WERI-Rb-1 (cell line): ENCODE measurements at regions not wholly inside any gene's neighbourhood (a gene's known extent, or its start where the extent isn't known, plus 50 kb on each side); places are given as distances from the start of the nearest gene placed in this dataset.

Source experiments
- DNase-seq: peaks from one replicate; pipeline ENCODE4 v3.0.0-alpha.2; 2020
- H3K27ac ChIP-seq: fragments of 250-450 bp; sonication (Bioruptor Pico); 2 replicates; pipeline ENCODE4 v1.5.1; 2020; ENCODE audit warnings: mild to moderate bottlenecking, moderate library complexity
- H3K27me3 ChIP-seq: fragments of 250-450 bp; sonication (Bioruptor Pico); 2 replicates; pipeline ENCODE4 v1.5.1; 2021; ENCODE audit warnings: mild to moderate bottlenecking, low read depth, moderate library complexity; ENCODE audit not compliant: insufficient read depth, severe bottlenecking
- H3K36me3 ChIP-seq: fragments of 250-450 bp; sonication (Bioruptor Pico); 2 replicates; pipeline ENCODE4 v1.5.1; 2020; ENCODE audit warnings: mild to moderate bottlenecking, moderate library complexity
- H3K4me3 ChIP-seq: 2 replicates; pipeline ENCODE4 v1.5.1; 2011; ENCODE audit warnings: low read depth, mild to moderate bottlenecking, control low read depth, low read length
- H3K9me3 ChIP-seq: fragments of 250-450 bp; sonication (Bioruptor Pico); 2 replicates; pipeline ENCODE4 v1.5.1; 2021; ENCODE audit warnings: mild to moderate bottlenecking, moderate library complexity; ENCODE audit not compliant: severe bottlenecking
- CTCF ChIP-seq: IDR thresholded peaks from 2 replicates; pipeline ENCODE4 v1.5.1; 2011; ENCODE audit warnings: low read depth, mild to moderate bottlenecking, control low read depth, inconsistent platforms, low read length

- Histone ChIP-seq H3K4me3 (no peak overlapping the region), H3K27me3 (no peaks in the 10 kb centered on the region), H3K36me3 (no peaks in the 10 kb centered on the region), H3K27ac (no peak overlapping the region), H3K9me3 (no peaks in the 10 kb centered on the region)
- TF ChIP-seq CTCF: no peak
- no peak for DNase-seq
Observed at GRCh38 chr6:104212977-104213668, 646.6 kb downstream of the HACE1 start.

GRCh38 chr6:104207635-104208034 is 652.1 kb downstream of the HACE1 start:
- Histone ChIP-seq H3K27me3 (no peaks in the 10 kb centered on the region), H3K4me3 (no peak overlapping the region), H3K27ac (no peak overlapping the region), H3K9me3 (no peaks in the 10 kb centered on the region), H3K36me3 (no peaks in the 10 kb centered on the region)
- no peak for TF ChIP-seq CTCF
- no peak for DNase-seq

- Histone ChIP-seq H3K27me3 (no peaks in the 10 kb centered on the region), H3K9me3 (no peaks in the 10 kb centered on the region), H3K27ac (no peak overlapping the region), H3K36me3 (no peaks in the 10 kb centered on the region), H3K4me3 (no peak overlapping the region)
- DNase-seq: no peak
- TF ChIP-seq CTCF: peak; percentile 23; the same call in 1 of the 2 replicates
Observed at GRCh38 chr6:104201557-104201956, 658.2 kb downstream of the HACE1 start.

- H3K4me3 ChIP-seq: no peak overlapping the region
- no peaks in the 10 kb centered on the region for H3K9me3 ChIP-seq
- no peaks in the 10 kb centered on the region for H3K36me3 ChIP-seq
- DNase-seq: no peak
- H3K27ac ChIP-seq: no peak overlapping the region
- no peak for TF ChIP-seq CTCF
- H3K27me3 ChIP-seq: no peaks in the 10 kb centered on the region
Observed at GRCh38 chr6:104187616-104188015, 672.1 kb downstream of the HACE1 start.

- no peak for DNase-seq
- H3K27me3 ChIP-seq: no peaks in the 10 kb centered on the region
- H3K9me3 ChIP-seq: no peaks in the 10 kb centered on the region
- no peak overlapping the region for H3K27ac ChIP-seq
- H3K36me3 ChIP-seq: no peaks in the 10 kb centered on the region
- no peak overlapping the region for H3K4me3 ChIP-seq
- no peak for TF ChIP-seq CTCF
Observed at GRCh38 chr6:104186831-104187230, 672.9 kb downstream of the HACE1 start.
